ES-I3 (cell line): ENCODE measurements at regions not wholly inside any gene's neighbourhood (a gene's known extent, or its start where the extent isn't known, plus 50 kb on each side); places are given as distances from the start of the nearest gene placed in this dataset.
"Not testable (repeated sequence)": the region's sequence is repeated elsewhere in the genome, so short reads cannot be mapped to it uniquely, and the experiment has no call there.

Source experiments
- H3K36me3 ChIP-seq: 2 replicates; pipeline ENCODE4 v1.6.1; 2013; ENCODE audit warnings: mild to moderate bottlenecking, low read length, control low read depth, moderate library complexity; ENCODE audit not compliant: insufficient read depth
- H3K4me1 ChIP-seq: 2 replicates; pipeline ENCODE4 v1.6.1; 2013; ENCODE audit warnings: mild to moderate bottlenecking, control low read depth, low read length; ENCODE audit not compliant: insufficient read depth
- H3K9ac ChIP-seq: 2 replicates; pipeline ENCODE4 v1.6.1; 2013; ENCODE audit warnings: low read depth, mild to moderate bottlenecking, low read length, moderate library complexity
- H3K9me3 ChIP-seq: 2 replicates; pipeline ENCODE4 v1.6.1; 2013; ENCODE audit warnings: mild to moderate bottlenecking, low read length, moderate library complexity; ENCODE audit not compliant: control insufficient read depth, insufficient read depth

- Histone ChIP-seq H3K36me3 (no peaks in the 10 kb centered on the region), H3K4me1 (no peaks in the 10 kb centered on the region), H3K9me3 (no peaks in the 10 kb centered on the region), H3K9ac (no peak overlapping the region)
These were observed 169.7 kb downstream of the TMEM47 start for GRCh38 chrX:34487364-34487763.

DNA sequence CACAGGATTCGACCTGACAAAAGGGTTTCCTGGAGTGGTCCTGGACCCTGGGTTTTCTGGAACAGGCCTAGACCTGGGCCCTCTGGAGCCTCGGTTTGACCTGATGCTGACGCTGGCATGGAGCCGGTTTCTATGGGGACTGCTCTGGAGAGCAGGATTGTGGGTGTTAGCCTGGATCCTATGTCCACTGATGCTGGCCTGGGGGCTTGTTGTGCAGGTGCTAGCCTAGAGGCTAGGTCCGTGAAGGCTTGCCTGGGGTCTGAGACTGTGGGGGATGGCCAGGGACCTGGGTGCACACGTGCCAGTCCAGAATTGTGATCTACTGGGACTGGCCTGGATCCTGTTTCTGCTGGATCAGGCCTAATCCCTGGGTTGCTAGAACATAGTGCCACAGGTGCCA is 173.1 kb downstream of the TMEM47 start:
- H3K36me3 ChIP-seq, result no peaks in the 10 kb centered on the region
- H3K4me1 ChIP-seq, result no peaks in the 10 kb centered on the region
- H3K9ac ChIP-seq, result no peak overlapping the region
- no peaks in the 10 kb centered on the region for H3K9me3 ChIP-seq

DNA sequence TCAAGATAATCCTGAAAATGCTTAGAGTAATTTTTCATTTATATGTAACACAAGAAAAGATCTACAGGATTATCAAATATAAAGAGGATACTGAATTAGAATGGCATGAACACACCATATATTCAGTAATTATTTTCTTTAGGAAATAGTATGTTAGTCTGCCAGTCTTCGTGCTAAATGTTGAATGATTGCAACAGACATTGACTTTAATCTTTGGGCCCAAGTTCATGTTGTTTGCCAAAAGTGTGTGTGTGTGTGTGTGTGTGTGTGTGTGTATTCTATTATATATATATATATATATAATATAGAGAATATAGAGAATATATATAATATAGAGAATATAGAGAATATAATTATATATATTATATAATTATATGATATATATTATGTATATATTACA is 186.6 kb downstream of the TMEM47 start:
- no peak overlapping the region for H3K9ac ChIP-seq
- no peaks in the 10 kb centered on the region for H3K36me3 ChIP-seq
- no peaks in the 10 kb centered on the region for H3K9me3 ChIP-seq
- H3K4me1 ChIP-seq, result no peaks in the 10 kb centered on the region

DNA sequence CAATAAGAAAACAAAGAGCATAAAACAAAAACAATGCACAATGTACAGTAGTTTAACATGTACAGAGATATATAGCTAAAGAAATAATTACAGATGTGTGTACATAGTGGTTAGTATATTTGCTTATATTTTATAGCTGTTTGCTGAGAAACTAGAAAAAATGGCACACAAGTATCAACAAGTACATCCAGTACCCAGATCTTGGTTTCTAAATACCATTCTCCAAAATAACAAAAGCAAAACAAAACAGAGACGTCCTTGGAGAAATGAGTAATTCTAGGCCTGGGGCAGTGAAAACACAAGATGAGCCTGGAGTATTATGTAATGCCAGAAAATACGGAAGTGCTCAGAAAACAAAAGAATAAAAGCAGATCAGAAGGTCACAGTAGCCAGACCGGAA is 189.6 kb downstream of the TMEM47 start:
- Histone ChIP-seq H3K9ac (no peak overlapping the region), H3K36me3 (no peaks in the 10 kb centered on the region), H3K4me1 (no peaks in the 10 kb centered on the region), H3K9me3 (no peaks in the 10 kb centered on the region)

GRCh38 chrX:34463220-34463619 is 193.9 kb downstream of the TMEM47 start:
- H3K9me3 ChIP-seq, H3K9ac ChIP-seq, H3K36me3 ChIP-seq, H3K4me1 ChIP-seq: not testable (repeated sequence)

- H3K4me1 ChIP-seq, H3K9ac ChIP-seq, H3K9me3 ChIP-seq, H3K36me3 ChIP-seq: not testable (repeated sequence)
These were observed 199.2 kb downstream of the TMEM47 start for GRCh38 chrX:34457850-34458249.

GRCh38 chrX:34437586-34437985 is 219.5 kb downstream of the TMEM47 start:
- no peaks in the 10 kb centered on the region for H3K36me3 ChIP-seq
- no peaks in the 10 kb centered on the region for H3K4me1 ChIP-seq
- no peaks in the 10 kb centered on the region for H3K9me3 ChIP-seq
- no peak overlapping the region for H3K9ac ChIP-seq

DNA sequence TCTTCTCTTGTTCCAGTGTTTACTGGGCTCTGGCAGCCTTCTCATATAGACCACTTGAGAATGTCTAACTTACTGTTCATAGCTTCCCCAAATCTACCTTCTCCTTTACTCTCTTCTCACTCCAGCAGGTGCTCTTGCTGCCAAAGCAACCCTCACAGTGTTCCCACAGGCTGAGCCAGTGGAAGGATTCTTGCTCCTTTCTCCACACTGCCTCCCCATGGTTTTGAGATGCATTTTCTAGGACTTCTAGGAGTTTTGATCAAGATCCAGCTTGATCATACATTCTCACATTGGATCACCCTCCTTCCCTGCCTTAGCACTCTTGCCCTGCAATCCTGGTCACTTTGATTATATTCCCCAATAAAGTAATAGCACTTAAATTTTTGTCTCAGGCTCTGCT is 230.8 kb downstream of the TMEM47 start:
- Histone ChIP-seq H3K4me1 (no peaks in the 10 kb centered on the region), H3K9ac (no peak overlapping the region), H3K9me3 (no peaks in the 10 kb centered on the region), H3K36me3 (no peaks in the 10 kb centered on the region)

DNA sequence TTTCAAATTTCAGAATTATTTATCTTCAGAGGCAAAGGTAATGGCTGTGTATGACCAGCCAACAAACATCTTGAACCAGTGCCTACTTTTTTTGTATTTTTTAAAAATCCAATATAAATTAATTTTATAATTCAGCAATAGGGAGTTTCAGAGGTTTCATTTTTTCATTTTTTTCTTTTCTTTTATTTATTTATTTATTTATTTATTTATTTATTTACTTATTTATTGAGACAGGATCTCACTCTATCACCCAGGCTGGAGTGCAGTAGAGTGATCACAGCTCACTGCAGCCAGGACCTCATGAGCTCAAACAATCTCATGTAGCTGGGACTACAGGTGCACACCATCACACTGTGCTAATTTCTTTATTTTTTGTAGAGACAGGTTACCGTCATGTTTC is 250.5 kb downstream of the TMEM47 start:
- peaks cover 10% of the 10 kb centered on the region; the same call in 1 of the 2 replicates for H3K4me1 ChIP-seq
- no peak overlapping the region for H3K9ac ChIP-seq
- H3K36me3 ChIP-seq, result no peaks in the 10 kb centered on the region; the same call in 1 of the 2 replicates
- no peaks in the 10 kb centered on the region for H3K9me3 ChIP-seq

GRCh38 chrX:34404386-34405070 is 252.6 kb downstream of the TMEM47 start:
- Histone ChIP-seq H3K9me3 (no peaks in the 10 kb centered on the region), H3K36me3 (no peaks in the 10 kb centered on the region; the same call in 1 of the 2 replicates), H3K9ac (no peak overlapping the region), H3K4me1 (peaks cover 10% of the 10 kb centered on the region; the same call in 1 of the 2 replicates)

DNA sequence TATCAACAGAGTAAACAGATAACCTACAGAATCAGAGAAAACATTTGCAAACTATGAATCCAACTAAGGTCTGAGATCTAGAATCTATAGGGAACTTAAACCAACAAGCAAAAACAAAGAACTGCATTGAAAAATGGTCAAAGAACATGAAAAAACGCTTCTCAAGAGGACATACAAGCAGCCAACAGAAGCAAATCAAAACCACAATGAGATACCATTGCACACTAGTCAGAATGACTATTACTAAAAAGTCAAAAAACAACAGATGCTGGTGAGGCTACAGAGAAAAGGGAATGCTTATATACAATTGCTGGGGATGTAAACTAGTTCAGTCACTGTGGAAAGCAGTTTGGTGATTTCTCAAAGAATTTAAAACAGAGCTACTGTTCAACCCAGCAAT is 255.7 kb downstream of the TMEM47 start:
- Histone ChIP-seq H3K9ac (no peak overlapping the region), H3K9me3 (no peaks in the 10 kb centered on the region), H3K36me3 (no peaks in the 10 kb centered on the region; the same call in 1 of the 2 replicates), H3K4me1 (peaks cover 10% of the 10 kb centered on the region; the same call in 1 of the 2 replicates)

DNA sequence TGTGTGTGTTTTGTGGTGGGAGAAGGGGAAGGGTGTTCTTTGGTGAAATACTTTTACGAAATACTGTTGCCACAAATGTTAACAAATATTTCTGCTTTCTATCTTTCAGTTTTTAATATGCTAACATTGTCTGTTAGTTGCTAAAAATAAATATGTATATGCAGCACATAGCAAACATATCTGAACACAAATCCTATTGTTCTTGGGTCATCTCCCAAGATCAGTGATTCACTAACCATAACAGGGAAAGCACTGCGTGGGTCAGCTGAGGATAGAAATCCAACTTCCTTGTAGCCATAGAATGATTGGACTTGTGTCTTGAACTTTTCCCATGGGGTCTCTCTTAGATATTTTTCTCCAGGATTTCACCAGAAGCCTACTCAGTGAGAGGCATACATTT is 250.3 kb upstream of the FAM47A start:
- H3K9me3 ChIP-seq, result no peaks in the 10 kb centered on the region
- no peak overlapping the region for H3K9ac ChIP-seq
- H3K36me3 ChIP-seq, result no peaks in the 10 kb centered on the region
- no peaks in the 10 kb centered on the region for H3K4me1 ChIP-seq

DNA sequence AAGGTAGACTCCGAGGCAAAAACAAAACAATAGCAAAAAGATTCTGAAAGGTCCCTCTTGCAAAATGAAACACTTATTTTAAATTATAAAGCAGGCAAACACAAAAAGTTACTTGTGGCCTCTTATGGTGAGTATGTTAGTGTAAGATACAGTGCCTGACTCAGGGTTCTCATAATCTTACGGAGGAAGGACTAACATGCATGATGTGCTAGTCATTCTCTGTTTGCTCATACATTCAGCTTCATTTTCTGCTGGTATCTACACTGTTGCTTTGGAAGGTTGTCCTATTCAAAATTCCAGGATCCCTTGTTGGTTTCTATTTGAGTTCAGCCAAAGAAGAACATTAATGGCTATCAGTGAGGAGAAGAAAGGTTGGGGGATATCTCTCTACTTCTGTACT is 249.1 kb upstream of the FAM47A start:
- H3K9me3 ChIP-seq, result no peaks in the 10 kb centered on the region
- no peaks in the 10 kb centered on the region for H3K4me1 ChIP-seq
- no peak overlapping the region for H3K9ac ChIP-seq
- no peaks in the 10 kb centered on the region for H3K36me3 ChIP-seq

DNA sequence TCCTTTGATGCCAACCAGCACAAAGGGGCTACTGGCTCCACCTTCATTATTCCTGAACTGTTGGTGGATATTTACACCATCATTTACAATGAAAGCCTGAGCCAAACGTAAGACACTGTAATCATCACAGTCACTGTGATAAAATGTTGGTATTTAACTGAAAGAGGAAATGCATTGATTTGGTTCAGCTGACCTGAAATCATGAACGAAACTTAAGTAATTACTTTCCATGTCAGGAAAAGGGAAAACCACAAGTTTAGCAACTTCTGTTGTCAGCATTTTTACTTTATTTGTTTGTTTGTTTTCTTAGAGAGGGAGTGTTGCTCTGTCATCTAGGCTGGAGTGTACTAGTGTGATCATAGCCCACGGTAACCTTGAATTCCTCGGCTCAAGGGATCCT is 247.8 kb upstream of the FAM47A start:
- H3K36me3 ChIP-seq, result no peaks in the 10 kb centered on the region
- no peak overlapping the region for H3K9ac ChIP-seq

GRCh38 chrX:34377645-34378044 is 245.5 kb upstream of the FAM47A start:
- Histone ChIP-seq H3K4me1 (no peaks in the 10 kb centered on the region), H3K9ac (no peak overlapping the region), H3K9me3 (no peaks in the 10 kb centered on the region), H3K36me3 (no peaks in the 10 kb centered on the region)

More for the DNA sequence above, 247.8 kb upstream of the FAM47A start:
- H3K4me1 ChIP-seq, result no peaks in the 10 kb centered on the region
- no peaks in the 10 kb centered on the region for H3K9me3 ChIP-seq
